Activated CD4-positive, CD25-positive, alpha-beta regulatory T cell treated with anti-CD3 and anti-CD28 coated beads, Interleukin-2, amount 50 U/mL, for 24 hours (primary cell): ENCODE measurements at regions not wholly inside any gene's neighbourhood (a gene's known extent, or its start where the extent isn't known, plus 50 kb on each side); places are given as distances from the start of the nearest gene placed in this dataset.
"Not testable (repeated sequence)": the region's sequence is repeated elsewhere in the genome, so short reads cannot be mapped to it uniquely, and the experiment has no call there.

ENCODE experiments used
- ATAC-seq, 2 donors: fragments of 150-1000 bp; cut with Tn5 transposase; one replicate each; pipeline ENCODE4 v1.10.0; 2021; ENCODE audit warnings: mild to moderate bottlenecking in 1 of 2, moderate library complexity in 1 of 2

- ATAC-seq, result no peak
Observed at GRCh38 chr18:60060578-60060977, 160.8 kb downstream of the PMAIP1 start.

GRCh38 chr18:60060026-60060425 lies 160.2 kb downstream of the PMAIP1 start:
- no peak for ATAC-seq

GRCh38 chr18:60059216-60059615 lies 159.4 kb downstream of the PMAIP1 start:
- ATAC-seq, result no peak

- peak in 1 of 2 donors; percentile 17 for ATAC-seq
Observed at GRCh38 chr18:60053747-60054304, 154.0 kb downstream of the PMAIP1 start.

GRCh38 chr18:60050821-60051220 lies 151.0 kb downstream of the PMAIP1 start:
- ATAC-seq, result no peak

- no peak for ATAC-seq
Observed at GRCh38 chr18:60049172-60049571, 149.4 kb downstream of the PMAIP1 start.

GRCh38 chr18:60047556-60047955 lies 147.8 kb downstream of the PMAIP1 start:
- ATAC-seq, result no peak

- no peak for ATAC-seq
Observed at GRCh38 chr18:60044290-60045006, 144.7 kb downstream of the PMAIP1 start.

- ATAC-seq, result no peak
Observed at GRCh38 chr18:60040971-60041370, 141.2 kb downstream of the PMAIP1 start.

GRCh38 chr18:60038731-60039130 lies 138.9 kb downstream of the PMAIP1 start:
- ATAC-seq, result no peak

- no peak for ATAC-seq
Observed at GRCh38 chr18:60027397-60027796, 127.6 kb downstream of the PMAIP1 start.

- ATAC-seq, result no peak
Observed at GRCh38 chr18:60024857-60025256, 125.1 kb downstream of the PMAIP1 start.

GRCh38 chr18:60024345-60024744 lies 124.5 kb downstream of the PMAIP1 start:
- ATAC-seq, result no peak

GRCh38 chr18:60022671-60023276 lies 123.0 kb downstream of the PMAIP1 start:
- no peak for ATAC-seq

GRCh38 chr18:60021556-60021955 lies 121.8 kb downstream of the PMAIP1 start:
- no peak for ATAC-seq

- no peak for ATAC-seq
Observed at GRCh38 chr18:60020107-60020925, 120.5 kb downstream of the PMAIP1 start.

- ATAC-seq, result no peak
Observed at GRCh38 chr18:60019463-60019840, 119.7 kb downstream of the PMAIP1 start.

GRCh38 chr18:60018618-60019462 lies 119.0 kb downstream of the PMAIP1 start:
- ATAC-seq, result no peak

- ATAC-seq, result not testable (repeated sequence)
Observed at GRCh38 chr18:60018134-60018533, 118.3 kb downstream of the PMAIP1 start.

GRCh38 chr18:60017371-60017770 lies 117.6 kb downstream of the PMAIP1 start:
- ATAC-seq, result no peak

GRCh38 chr18:60015826-60016225 lies 116.0 kb downstream of the PMAIP1 start:
- not testable (repeated sequence) for ATAC-seq

GRCh38 chr18:60013148-60013547 lies 113.4 kb downstream of the PMAIP1 start:
- not testable (repeated sequence) for ATAC-seq
